H1 (cell line): ENCODE measurements at regions not wholly inside any gene's neighbourhood (a gene's known extent, or its start where the extent isn't known, plus 50 kb on each side); places are given as distances from the start of the nearest gene placed in this dataset.

Experiments
- CTCF ChIP-seq, 3 experiments: IDR thresholded peaks; 1 replicate in 2 of 3; 2 replicates in 1 of 3; pipeline versions ENCODE4 v1.5.1 to v1.6.1; 2011; ENCODE audit warnings: low read length in 3 of 3, mild to moderate bottlenecking in 3 of 3, inconsistent platforms in 2 of 3, low read depth in 1 of 3, moderate library complexity in 1 of 3; ENCODE audit not compliant: insufficient read depth in 1 of 3; ENCODE audit errors: control extremely low read depth in 1 of 3
- EP300 ChIP-seq, 2 experiments: IDR thresholded peaks; 1 replicate in 1 of 2; 2 replicates in 1 of 2; pipeline ENCODE4 v1.6.1; 2011 to 2012; ENCODE audit warnings: low read depth in 2 of 2, low read length in 2 of 2, mild to moderate bottlenecking in 2 of 2, borderline replicate concordance in 1 of 2, inconsistent platforms in 1 of 2, moderate library complexity in 1 of 2
- GABPA ChIP-seq: IDR thresholded peaks from 2 replicates; pipeline ENCODE4 v1.6.1; 2011; ENCODE audit warnings: mild to moderate bottlenecking, low read length, moderate library complexity, borderline replicate concordance; ENCODE audit not compliant: insufficient read depth
- HDAC6 ChIP-seq: IDR thresholded peaks from one replicate; pipeline ENCODE4 v1.7.1; 2012; ENCODE audit warnings: low read depth, mild to moderate bottlenecking, inconsistent platforms, low read length, moderate library complexity

DNA sequence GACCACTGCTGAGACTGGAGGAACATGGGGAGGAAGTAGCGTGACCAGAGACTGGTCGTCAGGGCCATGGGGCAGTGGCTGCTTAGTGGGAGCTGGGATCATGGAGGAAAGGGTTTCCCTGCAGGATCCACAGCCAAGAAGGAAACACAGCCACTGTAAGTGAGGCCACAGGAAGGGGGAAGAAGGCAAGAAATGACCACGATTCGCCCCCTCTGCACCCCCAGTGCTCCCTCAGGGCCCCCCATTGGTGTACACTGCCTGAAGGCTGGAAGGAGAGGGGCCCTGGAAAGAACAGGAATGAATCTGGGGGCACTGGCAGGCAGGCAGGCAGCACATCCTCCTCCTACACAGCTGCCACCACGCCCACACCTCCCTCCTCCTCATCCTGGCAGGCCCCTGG lies 62.5 kb upstream of the RMDN2 start:
- TF ChIP-seq EP300 (IDR thresholded peaks at IDR 0.05; ENCODE audit: borderline replicate concordance in 1 of 2, low read depth in 2 of 2, low read length in 2 of 2) (no peak), HDAC6 (no peak), GABPA (no peak), CTCF (IDR thresholded peaks at IDR 0.05; ENCODE audit: control extremely low read depth in 1 of 3, insufficient read depth in 1 of 3, low read depth in 1 of 3, low read length in 3 of 3) (no peak)
